ENCODE measurements at regions not wholly inside any gene's neighbourhood (a gene's known extent, or its start where the extent isn't known, plus 50 kb on each side); places are given as distances from the start of the nearest gene placed in this dataset.

DNA sequence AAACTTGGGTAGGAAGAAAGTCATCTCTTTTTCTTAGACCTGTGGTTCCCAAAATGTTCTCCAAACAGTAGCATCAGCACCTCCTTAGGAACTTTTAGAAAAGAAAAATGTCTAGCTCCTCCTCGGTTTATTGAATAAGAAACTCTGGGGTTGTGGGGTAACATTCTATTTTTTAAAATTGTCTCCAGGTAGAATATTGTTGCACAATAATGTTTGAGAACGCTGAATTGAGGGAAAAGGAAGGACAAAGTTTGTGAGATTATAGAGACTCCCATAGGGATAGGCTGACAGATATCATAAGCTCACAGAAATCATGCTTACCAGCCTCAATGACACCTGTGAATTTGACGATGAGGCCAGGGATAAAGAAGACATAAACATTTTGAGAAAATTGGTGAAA, 1199.0 kb upstream of the CDH6 start:
- TF ChIP-seq, protein P1, sequence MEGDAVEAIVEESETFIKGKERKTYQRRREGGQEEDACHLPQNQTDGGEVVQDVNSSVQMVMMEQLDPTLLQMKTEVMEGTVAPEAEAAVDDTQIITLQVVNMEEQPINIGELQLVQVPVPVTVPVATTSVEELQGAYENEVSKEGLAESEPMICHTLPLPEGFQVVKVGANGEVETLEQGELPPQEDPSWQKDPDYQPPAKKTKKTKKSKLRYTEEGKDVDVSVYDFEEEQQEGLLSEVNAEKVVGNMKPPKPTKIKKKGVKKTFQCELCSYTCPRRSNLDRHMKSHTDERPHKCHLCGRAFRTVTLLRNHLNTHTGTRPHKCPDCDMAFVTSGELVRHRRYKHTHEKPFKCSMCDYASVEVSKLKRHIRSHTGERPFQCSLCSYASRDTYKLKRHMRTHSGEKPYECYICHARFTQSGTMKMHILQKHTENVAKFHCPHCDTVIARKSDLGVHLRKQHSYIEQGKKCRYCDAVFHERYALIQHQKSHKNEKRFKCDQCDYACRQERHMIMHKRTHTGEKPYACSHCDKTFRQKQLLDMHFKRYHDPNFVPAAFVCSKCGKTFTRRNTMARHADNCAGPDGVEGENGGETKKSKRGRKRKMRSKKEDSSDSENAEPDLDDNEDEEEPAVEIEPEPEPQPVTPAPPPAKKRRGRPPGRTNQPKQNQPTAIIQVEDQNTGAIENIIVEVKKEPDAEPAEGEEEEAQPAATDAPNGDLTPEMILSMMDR (IDR thresholded peaks at IDR 0.05; ENCODE audit: insufficient read depth, low read length), result no peak
- TF ChIP-seq, protein P2, sequence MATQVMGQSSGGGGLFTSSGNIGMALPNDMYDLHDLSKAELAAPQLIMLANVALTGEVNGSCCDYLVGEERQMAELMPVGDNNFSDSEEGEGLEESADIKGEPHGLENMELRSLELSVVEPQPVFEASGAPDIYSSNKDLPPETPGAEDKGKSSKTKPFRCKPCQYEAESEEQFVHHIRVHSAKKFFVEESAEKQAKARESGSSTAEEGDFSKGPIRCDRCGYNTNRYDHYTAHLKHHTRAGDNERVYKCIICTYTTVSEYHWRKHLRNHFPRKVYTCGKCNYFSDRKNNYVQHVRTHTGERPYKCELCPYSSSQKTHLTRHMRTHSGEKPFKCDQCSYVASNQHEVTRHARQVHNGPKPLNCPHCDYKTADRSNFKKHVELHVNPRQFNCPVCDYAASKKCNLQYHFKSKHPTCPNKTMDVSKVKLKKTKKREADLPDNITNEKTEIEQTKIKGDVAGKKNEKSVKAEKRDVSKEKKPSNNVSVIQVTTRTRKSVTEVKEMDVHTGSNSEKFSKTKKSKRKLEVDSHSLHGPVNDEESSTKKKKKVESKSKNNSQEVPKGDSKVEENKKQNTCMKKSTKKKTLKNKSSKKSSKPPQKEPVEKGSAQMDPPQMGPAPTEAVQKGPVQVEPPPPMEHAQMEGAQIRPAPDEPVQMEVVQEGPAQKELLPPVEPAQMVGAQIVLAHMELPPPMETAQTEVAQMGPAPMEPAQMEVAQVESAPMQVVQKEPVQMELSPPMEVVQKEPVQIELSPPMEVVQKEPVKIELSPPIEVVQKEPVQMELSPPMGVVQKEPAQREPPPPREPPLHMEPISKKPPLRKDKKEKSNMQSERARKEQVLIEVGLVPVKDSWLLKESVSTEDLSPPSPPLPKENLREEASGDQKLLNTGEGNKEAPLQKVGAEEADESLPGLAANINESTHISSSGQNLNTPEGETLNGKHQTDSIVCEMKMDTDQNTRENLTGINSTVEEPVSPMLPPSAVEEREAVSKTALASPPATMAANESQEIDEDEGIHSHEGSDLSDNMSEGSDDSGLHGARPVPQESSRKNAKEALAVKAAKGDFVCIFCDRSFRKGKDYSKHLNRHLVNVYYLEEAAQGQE (IDR thresholded peaks at IDR 0.05; ENCODE audit: insufficient replicate concordance, low read depth), result no peak
- TF ChIP-seq POLR2AphosphoS5 (IDR thresholded peaks at IDR 0.05; ENCODE audit: low read depth) (no peak), SPI1 (IDR thresholded peaks at IDR 0.05; ENCODE audit: borderline replicate concordance, low read depth) (no peak), GABPA (IDR thresholded peaks at IDR 0.05; ENCODE audit: low read depth) (no peak)

Measured in HL-60 (cell line).